Hindlimb muscle (tissue), 1 donor: ENCODE measurements at regions not wholly inside any gene's neighbourhood (a gene's known extent, or its start where the extent isn't known, plus 50 kb on each side); places are given as distances from the start of the nearest gene placed in this dataset.
A peak's percentile ranks its signal among the peaks of the same experiment; 100 is the strongest.
"Not testable (repeated sequence)": the region's sequence is repeated elsewhere in the genome, so short reads cannot be mapped to it uniquely, and the experiment has no call there.

ENCODE experiments used
- DNase-seq: peaks from one replicate; pipeline ENCODE4 v3.0.0-alpha.2; 2013

- DNase-seq: no peak
Measured at GRCh38 chr15:23851921-23852320, 164.8 kb upstream of the NDN start.

GRCh38 chr15:23853286-23853685, 166.2 kb upstream of the NDN start:
- no peak for DNase-seq

DNA sequence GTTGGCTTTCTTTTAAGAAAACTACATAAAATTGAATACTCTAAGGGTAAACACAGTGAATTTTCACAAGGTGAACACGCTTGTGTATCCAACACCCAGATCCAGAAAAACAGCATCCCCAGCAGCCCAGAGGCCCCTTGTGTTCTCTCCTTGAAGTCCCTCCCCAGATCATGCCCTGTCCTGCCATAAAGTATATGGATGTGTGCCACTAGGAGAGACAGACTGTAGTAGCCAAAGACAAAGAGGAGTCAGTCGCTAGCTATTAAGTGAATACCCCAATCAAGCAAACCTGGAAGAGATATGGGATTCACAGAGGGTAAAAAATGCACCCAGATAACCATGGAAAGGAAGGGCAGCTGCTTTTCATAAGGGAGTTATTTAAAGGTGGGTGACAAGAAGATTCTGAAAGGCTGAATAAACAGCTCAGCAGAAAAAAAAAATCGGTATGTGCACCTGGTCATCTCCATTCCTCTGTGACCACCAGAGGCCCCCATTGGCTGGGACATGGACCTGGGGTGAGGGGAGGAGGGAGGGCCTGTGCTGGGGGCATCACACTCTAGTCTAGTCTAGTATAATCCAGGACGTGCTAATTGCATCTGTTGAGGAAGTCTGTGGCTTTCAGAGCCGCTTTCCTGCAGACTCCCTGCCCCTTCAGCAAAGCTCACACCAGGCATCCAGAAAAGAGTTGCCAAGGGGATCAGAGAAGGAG, 167.3 kb upstream of the NDN start:
- no peak for DNase-seq

GRCh38 chr15:23854912-23855659, 168.0 kb upstream of the NDN start:
- DNase-seq: no peak

GRCh38 chr15:23855947-23856346, 168.8 kb upstream of the NDN start:
- DNase-seq: no peak

DNA sequence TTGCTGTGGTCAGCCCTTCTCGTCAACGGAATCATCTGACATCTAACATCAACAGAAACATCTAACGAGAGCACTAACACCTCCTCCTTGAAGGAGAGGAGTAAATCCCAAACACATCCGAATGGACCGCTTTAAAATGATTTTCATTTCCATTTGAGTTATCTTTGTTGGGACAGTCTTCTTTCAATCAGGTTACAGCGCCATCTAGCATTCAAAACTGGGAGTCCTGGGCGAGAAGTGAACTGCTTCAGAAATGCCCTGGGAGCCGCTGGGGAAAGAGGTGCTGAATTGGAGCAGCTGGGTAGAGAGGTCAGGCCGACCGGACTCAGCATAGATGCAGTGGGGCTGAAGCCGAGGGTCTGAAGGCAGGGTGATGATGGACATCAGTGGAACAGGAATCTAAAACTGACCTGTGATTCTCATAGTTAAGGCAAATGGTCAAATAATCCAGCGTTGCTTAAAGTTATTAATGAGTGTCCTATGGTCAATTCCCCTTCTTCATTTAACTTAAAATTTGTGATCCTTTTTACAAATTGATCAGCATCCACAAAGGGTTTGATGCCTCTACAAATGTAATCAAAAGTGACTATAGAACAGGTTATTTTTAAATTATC, 170.0 kb upstream of the NDN start:
- DNase-seq: peak; percentile 67

GRCh38 chr15:23859008-23859407, 171.9 kb upstream of the NDN start:
- DNase-seq: no peak

GRCh38 chr15:23860290-23861245, 173.5 kb upstream of the NDN start:
- DNase-seq: no peak

DNA sequence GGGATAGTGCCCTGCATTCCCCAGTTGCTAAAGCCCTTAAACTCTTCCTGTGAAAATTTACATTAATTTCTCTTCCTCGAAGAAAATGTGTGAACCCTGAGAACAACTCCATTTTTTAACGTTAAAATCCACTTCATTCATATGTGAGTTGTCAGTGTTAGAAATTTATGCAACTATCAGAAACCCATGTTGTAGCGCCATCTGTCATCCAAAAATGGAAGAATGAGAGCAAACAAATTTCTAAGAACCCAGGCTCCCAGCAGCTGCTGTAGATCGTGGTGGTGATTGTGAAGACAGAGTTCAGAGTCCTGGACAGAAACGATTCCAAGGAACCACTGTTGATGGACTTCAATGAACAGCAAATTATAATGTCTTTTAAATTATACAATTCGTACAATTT, 179.7 kb upstream of the NDN start:
- no peak for DNase-seq

- no peak for DNase-seq
Measured at GRCh38 chr15:23869396-23869795, 182.3 kb upstream of the NDN start.

GRCh38 chr15:23873613-23874012, 186.5 kb upstream of the NDN start:
- not testable (repeated sequence) for DNase-seq

DNA sequence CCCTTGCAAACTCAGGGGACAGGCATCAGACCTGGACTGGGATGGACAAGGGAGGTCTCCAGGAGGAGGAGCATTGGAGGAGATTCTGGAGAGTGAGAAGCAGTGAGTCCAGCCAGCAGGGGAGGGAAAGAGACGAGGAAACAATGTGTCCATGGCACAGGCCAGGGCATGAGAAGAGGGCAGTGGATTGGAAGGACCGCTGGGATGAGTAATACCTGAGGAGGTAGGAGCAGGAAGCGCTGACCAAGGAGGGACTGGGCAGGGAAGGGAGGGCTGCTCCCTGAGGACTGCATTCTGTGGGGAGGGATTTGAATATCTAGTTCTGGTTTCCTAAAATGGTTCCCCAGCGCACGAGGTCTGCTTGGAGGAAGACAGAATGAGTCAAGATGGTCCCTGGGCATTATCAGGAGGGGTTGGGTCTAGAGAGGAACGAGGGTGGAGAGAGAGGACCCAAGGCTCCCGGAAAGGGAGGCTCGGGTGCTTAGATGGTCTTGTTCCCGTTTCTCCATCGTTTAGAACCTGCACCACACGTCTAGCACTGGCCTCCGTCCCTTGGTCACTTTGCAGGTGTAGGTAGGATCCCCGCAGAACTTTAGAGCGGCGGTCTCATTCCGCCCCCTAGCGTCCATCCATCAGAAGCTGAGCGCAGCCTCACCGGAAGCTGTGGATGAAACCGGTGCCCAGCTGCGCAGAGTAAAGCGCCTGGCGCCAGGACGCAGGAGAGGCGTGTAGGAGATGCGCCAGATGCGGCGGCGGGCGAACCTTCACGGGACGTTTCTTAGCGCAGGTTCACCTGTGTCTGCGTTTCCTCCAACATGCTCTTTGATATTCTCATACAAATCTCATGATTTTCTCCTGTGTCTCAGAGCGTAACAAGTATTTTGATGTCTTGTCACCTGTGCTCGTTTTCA, 190.7 kb upstream of the NDN start:
- DNase-seq: no peak

- no peak for DNase-seq
Measured at GRCh38 chr15:23881291-23881690, 194.2 kb upstream of the NDN start.

GRCh38 chr15:23890218-23890617, 203.1 kb upstream of the NDN start:
- DNase-seq: no peak

DNA sequence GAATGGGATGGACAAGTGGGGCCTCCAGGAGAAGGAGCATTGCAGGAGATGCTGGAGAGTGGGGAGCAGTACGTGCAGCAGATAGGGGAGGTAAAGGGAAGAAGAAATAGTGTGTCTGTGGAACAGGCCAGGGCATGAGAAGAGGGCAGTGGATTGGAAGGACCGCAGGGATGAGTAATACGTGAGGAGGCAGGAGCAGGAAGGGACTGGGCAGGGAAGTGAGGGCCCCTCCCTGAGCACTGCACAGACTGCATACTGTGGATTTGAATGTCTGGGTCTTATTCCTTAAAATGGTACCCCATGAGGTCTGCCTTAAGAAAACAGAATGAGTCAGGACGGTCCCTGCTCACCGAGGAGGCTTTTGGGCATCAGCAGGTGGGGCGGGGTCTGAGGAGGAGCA, 210.0 kb upstream of the NDN start:
- DNase-seq: no peak

DNA sequence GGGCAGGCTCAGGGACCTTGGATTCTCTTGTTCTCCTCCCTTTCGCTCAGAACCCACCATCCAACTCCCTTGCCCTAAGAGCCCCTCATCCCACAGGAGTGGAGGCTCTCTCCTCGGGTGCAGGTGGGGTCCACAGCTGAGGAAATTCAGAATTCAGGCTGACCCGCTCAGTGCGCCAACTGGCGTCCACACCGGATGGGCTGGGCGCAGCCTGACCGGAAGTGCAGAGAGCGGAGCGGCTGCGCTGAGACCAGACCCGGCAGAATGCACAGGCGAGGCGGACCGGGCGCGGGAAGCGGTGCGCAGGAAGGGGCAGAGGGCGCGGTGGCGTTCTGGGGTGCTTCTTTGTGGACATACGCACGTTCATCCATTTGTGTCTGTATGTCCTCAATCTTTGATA, 210.4 kb upstream of the NDN start:
- DNase-seq: peak; percentile 14

- DNase-seq: no peak
Measured at GRCh38 chr15:23910030-23910429, 222.9 kb upstream of the NDN start.

GRCh38 chr15:23912191-23912590, 225.1 kb upstream of the NDN start:
- no peak for DNase-seq

- DNase-seq: no peak
Measured at GRCh38 chr15:23913081-23913480, 226.0 kb upstream of the NDN start.

- no peak for DNase-seq
Measured at GRCh38 chr15:23913635-23914034, 226.5 kb upstream of the NDN start.

- no peak for DNase-seq
Measured at GRCh38 chr15:23924686-23925085, 237.6 kb upstream of the NDN start.

GRCh38 chr15:23954931-23955330, 267.8 kb upstream of the NDN start:
- no peak for DNase-seq
